ENCODE measurements at regions not wholly inside any gene's neighbourhood (a gene's known extent, or its start where the extent isn't known, plus 50 kb on each side); places are given as distances from the start of the nearest gene placed in this dataset.

DNA sequence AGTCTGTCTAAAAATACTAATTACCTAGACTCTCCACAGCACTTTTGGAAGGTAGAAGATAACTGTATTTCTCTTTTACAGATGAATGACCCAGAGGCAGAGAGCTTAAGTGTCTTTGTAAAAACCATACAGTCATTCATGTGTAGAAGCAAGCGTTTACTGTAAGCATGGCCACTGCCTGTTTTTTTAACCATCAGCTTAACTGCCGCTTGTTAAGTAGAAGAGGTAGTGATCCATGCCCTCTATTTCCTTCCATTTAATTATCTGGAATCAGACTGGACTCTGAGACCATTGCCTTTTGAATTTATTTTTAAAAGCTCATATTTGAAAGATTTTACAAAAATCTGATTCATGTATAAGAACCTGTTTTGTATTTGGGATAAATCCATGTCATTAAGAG, 111.2 kb upstream of the TECRL start:
- TF ChIP-seq, protein P1, sequence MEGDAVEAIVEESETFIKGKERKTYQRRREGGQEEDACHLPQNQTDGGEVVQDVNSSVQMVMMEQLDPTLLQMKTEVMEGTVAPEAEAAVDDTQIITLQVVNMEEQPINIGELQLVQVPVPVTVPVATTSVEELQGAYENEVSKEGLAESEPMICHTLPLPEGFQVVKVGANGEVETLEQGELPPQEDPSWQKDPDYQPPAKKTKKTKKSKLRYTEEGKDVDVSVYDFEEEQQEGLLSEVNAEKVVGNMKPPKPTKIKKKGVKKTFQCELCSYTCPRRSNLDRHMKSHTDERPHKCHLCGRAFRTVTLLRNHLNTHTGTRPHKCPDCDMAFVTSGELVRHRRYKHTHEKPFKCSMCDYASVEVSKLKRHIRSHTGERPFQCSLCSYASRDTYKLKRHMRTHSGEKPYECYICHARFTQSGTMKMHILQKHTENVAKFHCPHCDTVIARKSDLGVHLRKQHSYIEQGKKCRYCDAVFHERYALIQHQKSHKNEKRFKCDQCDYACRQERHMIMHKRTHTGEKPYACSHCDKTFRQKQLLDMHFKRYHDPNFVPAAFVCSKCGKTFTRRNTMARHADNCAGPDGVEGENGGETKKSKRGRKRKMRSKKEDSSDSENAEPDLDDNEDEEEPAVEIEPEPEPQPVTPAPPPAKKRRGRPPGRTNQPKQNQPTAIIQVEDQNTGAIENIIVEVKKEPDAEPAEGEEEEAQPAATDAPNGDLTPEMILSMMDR (conservative IDR thresholded peaks at IDR 0.05; ENCODE audit: low read depth, low read length): no peak
- TF ChIP-seq POLR2A (IDR thresholded peaks at IDR 0.05; ENCODE audit: low read depth, low read length) (no peak), RFX5 (IDR thresholded peaks at IDR 0.05; ENCODE audit: low read depth, low read length) (no peak), MAZ (IDR thresholded peaks at IDR 0.05; ENCODE audit: borderline replicate concordance, low read depth, low read length) (no peak), RAD21 (IDR thresholded peaks at IDR 0.05; ENCODE audit: low read length) (no peak), RCOR1 (IDR thresholded peaks at IDR 0.05; ENCODE audit: insufficient replicate concordance, low read length) (no peak), CHD1 (IDR thresholded peaks at IDR 0.05; ENCODE audit: low read depth, low read length) (no peak), CEBPB (IDR thresholded peaks at IDR 0.05; ENCODE audit: low read depth, low read length) (no peak), MAFK (IDR thresholded peaks at IDR 0.05; ENCODE audit: low read depth, low read length) (no peak)
- TF ChIP-seq, protein P2, sequence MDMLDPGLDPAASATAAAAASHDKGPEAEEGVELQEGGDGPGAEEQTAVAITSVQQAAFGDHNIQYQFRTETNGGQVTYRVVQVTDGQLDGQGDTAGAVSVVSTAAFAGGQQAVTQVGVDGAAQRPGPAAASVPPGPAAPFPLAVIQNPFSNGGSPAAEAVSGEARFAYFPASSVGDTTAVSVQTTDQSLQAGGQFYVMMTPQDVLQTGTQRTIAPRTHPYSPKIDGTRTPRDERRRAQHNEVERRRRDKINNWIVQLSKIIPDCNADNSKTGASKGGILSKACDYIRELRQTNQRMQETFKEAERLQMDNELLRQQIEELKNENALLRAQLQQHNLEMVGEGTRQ (IDR thresholded peaks at IDR 0.05; ENCODE audit: low read depth, low read length): no peak
- TF ChIP-seq, protein P3, sequence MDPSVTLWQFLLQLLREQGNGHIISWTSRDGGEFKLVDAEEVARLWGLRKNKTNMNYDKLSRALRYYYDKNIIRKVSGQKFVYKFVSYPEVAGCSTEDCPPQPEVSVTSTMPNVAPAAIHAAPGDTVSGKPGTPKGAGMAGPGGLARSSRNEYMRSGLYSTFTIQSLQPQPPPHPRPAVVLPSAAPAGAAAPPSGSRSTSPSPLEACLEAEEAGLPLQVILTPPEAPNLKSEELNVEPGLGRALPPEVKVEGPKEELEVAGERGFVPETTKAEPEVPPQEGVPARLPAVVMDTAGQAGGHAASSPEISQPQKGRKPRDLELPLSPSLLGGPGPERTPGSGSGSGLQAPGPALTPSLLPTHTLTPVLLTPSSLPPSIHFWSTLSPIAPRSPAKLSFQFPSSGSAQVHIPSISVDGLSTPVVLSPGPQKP (IDR thresholded peaks at IDR 0.05; ENCODE audit: borderline replicate concordance, low read depth, low read length): no peak

All from IMR-90 (cell line).